NB4 (cell line): ENCODE measurements at regions not wholly inside any gene's neighbourhood (a gene's known extent, or its start where the extent isn't known, plus 50 kb on each side); places are given as distances from the start of the nearest gene placed in this dataset.

ENCODE experiments used
- CTCF ChIP-seq: IDR thresholded peaks from one replicate; pipeline ENCODE4 v1.5.1; 2012; ENCODE audit warnings: low read depth, low read length
- POLR2A ChIP-seq: IDR thresholded peaks from 2 replicates; pipeline ENCODE4 v1.6.1; 2011; ENCODE audit warnings: mild to moderate bottlenecking; ENCODE audit not compliant: insufficient read length; ENCODE audit errors: extremely low read depth

- TF ChIP-seq CTCF (no peak), POLR2A (no peak)
Measured at GRCh38 chr6:144647971-144648651, 363.0 kb downstream of the UTRN start.
